ENCODE measurements at regions not wholly inside any gene's neighbourhood (a gene's known extent, or its start where the extent isn't known, plus 50 kb on each side); places are given as distances from the start of the nearest gene placed in this dataset.
A peak's percentile ranks its signal among the peaks of the same experiment; 100 is the strongest.

DNA sequence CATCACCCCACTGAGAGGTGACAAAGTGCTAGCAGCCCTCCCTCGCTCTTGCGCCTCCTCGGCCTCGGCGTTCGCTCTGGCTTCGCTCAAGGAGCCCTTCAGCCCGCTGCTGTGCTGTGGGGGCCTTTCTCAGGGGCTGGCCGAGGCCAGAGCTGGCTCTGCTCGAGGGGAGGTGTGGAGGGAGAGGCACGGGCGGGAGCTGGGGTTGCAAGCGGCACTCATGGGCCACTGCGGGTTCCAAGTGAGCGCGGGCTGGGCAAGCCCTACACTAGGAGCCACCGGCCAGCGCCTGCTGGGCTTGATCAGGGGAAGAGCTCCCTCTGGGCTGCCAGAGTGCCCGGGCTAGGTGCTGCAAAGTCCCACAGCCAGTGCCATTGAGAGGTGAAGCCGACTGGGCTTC lies 964.8 kb upstream of the GJE1 start:
- no peaks in the 10 kb centered on the region for H3F3A ChIP-seq (ENCODE audit: insufficient read depth, low read length)
- no peaks in the 10 kb centered on the region for H3K9me2 ChIP-seq (ENCODE audit: low read depth, low read length)
- H2AFZ ChIP-seq (ENCODE audit: low read length): no peak overlapping the region
- H3K36me3 ChIP-seq (ENCODE audit: insufficient read depth, low read length): no peaks in the 10 kb centered on the region
- H3K4me3 ChIP-seq (ENCODE audit: low read depth, low read length, poor library complexity, severe bottlenecking): no peak overlapping the region
- no peaks in the 10 kb centered on the region for H4K20me1 ChIP-seq (ENCODE audit: insufficient read depth, low read length)
- no peak for TF ChIP-seq EZH2 (IDR thresholded peaks at IDR 0.05; ENCODE audit: borderline replicate concordance, low read length)
- TF ChIP-seq, protein P1, sequence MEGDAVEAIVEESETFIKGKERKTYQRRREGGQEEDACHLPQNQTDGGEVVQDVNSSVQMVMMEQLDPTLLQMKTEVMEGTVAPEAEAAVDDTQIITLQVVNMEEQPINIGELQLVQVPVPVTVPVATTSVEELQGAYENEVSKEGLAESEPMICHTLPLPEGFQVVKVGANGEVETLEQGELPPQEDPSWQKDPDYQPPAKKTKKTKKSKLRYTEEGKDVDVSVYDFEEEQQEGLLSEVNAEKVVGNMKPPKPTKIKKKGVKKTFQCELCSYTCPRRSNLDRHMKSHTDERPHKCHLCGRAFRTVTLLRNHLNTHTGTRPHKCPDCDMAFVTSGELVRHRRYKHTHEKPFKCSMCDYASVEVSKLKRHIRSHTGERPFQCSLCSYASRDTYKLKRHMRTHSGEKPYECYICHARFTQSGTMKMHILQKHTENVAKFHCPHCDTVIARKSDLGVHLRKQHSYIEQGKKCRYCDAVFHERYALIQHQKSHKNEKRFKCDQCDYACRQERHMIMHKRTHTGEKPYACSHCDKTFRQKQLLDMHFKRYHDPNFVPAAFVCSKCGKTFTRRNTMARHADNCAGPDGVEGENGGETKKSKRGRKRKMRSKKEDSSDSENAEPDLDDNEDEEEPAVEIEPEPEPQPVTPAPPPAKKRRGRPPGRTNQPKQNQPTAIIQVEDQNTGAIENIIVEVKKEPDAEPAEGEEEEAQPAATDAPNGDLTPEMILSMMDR (IDR thresholded peaks at IDR 0.05; ENCODE audit: low read length): no peak
- H3K9me3 ChIP-seq (ENCODE audit: low read length): no peaks in the 10 kb centered on the region
- no peak overlapping the region for H3K9ac ChIP-seq (ENCODE audit: low read length)
- H3K27me3 ChIP-seq (ENCODE audit: insufficient read depth, low read length): no peaks in the 10 kb centered on the region
- H3K79me2 ChIP-seq (ENCODE audit: insufficient read depth, low read length): no peaks in the 10 kb centered on the region
- no peak overlapping the region for H3K4me2 ChIP-seq (ENCODE audit: low read length)
- H3K4me1 ChIP-seq (ENCODE audit: insufficient read depth, low read length, severe bottlenecking): no peaks in the 10 kb centered on the region
- H3K27ac ChIP-seq (ENCODE audit: low read depth, low read length, poor library complexity, severe bottlenecking): no peak overlapping the region

DNA sequence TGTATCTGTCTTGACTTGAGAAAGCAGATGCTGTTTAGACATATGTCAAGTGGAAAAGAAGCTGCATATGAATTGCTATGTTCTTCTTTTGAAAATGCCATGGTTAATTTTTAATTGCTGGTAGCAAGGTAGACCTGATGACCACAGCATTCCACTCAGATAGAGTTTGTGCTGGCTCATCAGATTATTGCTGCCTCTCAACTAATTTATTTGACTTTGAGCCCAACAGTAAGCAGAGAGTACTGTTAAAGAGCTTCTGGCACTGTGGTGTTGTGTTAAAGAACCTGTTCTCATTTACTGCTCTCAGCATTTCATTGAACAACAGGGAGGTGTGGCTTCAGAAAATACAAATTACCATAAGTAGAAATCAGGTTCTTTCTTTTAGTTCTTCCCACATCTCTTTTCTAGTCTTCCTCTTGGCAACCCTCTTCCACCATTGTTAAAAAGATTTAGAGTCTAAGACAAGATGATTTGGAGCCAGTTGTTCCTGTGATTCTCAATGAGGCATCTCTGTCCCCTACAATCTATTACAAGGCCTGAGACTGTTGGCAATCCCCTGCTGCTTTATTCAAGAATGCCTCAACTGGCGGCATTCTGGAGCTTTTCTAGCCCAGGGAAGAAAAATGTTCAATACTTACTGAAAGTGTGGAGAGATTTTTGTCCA lies 967.6 kb upstream of the GJE1 start:
- no peaks in the 10 kb centered on the region for H3F3A ChIP-seq (ENCODE audit: insufficient read depth, low read length)
- no peak overlapping the region for H3K27ac ChIP-seq (ENCODE audit: low read depth, low read length, poor library complexity, severe bottlenecking)
- no peaks in the 10 kb centered on the region for H3K36me3 ChIP-seq (ENCODE audit: insufficient read depth, low read length)
- no peaks in the 10 kb centered on the region for H3K9me2 ChIP-seq (ENCODE audit: low read depth, low read length)
- 0 out of 2 replicates have a peak overlapping the region, but pooled peaks have one; percentile 7 for H2AFZ ChIP-seq (ENCODE audit: low read length)
- H3K4me2 ChIP-seq (ENCODE audit: low read length): no peak overlapping the region
- no peak overlapping the region for H3K9ac ChIP-seq (ENCODE audit: low read length)
- no peaks in the 10 kb centered on the region for H3K79me2 ChIP-seq (ENCODE audit: insufficient read depth, low read length)
- no peaks in the 10 kb centered on the region for H3K27me3 ChIP-seq (ENCODE audit: insufficient read depth, low read length)
- no peaks in the 10 kb centered on the region for H4K20me1 ChIP-seq (ENCODE audit: insufficient read depth, low read length)
- H3K4me1 ChIP-seq (ENCODE audit: insufficient read depth, low read length, severe bottlenecking): no peaks in the 10 kb centered on the region
- no peak for TF ChIP-seq EZH2 (IDR thresholded peaks at IDR 0.05; ENCODE audit: borderline replicate concordance, low read length)
- TF ChIP-seq, protein P1 (IDR thresholded peaks at IDR 0.05; ENCODE audit: low read length): no peak
- H3K4me3 ChIP-seq (ENCODE audit: low read depth, low read length, poor library complexity, severe bottlenecking): no peak overlapping the region
- no peaks in the 10 kb centered on the region for H3K9me3 ChIP-seq (ENCODE audit: low read length)

DNA sequence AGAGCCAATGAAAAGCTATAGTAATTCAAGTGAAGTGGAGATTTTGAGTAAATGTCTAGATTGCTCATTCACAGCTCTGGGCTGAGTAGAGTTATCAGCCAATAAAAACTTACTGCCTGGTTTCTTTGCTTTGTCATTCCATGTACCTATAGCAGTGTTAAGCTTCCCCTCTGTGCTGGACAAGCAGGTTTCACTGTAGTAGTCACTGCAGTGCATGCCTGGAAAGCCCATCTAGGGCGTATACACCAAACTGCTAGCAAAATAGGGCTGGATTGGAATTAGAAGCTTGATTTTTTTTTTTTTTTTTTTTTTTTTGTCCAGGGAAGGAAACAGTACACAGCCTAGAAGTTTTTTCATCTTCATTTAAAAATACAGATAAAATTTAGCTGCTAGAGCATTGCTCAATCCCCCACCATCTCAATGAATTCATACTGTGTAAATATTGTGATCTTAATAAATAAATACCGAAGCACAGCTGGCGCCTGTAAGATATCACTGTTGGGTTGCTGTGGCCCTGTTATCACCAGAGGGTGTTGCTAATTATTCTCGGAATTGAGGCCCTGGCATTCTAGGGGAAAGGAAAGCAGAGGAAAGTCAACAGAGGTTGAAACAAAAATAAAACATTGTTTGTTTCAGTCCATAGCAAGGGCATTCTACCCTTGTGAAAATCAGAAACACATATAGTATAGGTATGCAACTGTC lies 968.5 kb upstream of the GJE1 start:
- H3F3A ChIP-seq (ENCODE audit: insufficient read depth, low read length): no peaks in the 10 kb centered on the region
- TF ChIP-seq EZH2 (IDR thresholded peaks at IDR 0.05; ENCODE audit: borderline replicate concordance, low read length): no peak
- TF ChIP-seq, protein P1 (IDR thresholded peaks at IDR 0.05; ENCODE audit: low read length): no peak
- H3K9ac ChIP-seq (ENCODE audit: low read length): no peak overlapping the region
- no peaks in the 10 kb centered on the region for H3K4me1 ChIP-seq (ENCODE audit: insufficient read depth, low read length, severe bottlenecking)
- no peaks in the 10 kb centered on the region for H4K20me1 ChIP-seq (ENCODE audit: insufficient read depth, low read length)
- no peak overlapping the region for H3K4me3 ChIP-seq (ENCODE audit: low read depth, low read length, poor library complexity, severe bottlenecking)
- H3K36me3 ChIP-seq (ENCODE audit: insufficient read depth, low read length): no peaks in the 10 kb centered on the region
- H2AFZ ChIP-seq (ENCODE audit: low read length): no peak overlapping the region
- no peaks in the 10 kb centered on the region for H3K27me3 ChIP-seq (ENCODE audit: insufficient read depth, low read length)
- no peaks in the 10 kb centered on the region for H3K9me3 ChIP-seq (ENCODE audit: low read length)
- no peaks in the 10 kb centered on the region for H3K9me2 ChIP-seq (ENCODE audit: low read depth, low read length)
- H3K4me2 ChIP-seq (ENCODE audit: low read length): no peak overlapping the region
- H3K79me2 ChIP-seq (ENCODE audit: insufficient read depth, low read length): no peaks in the 10 kb centered on the region
- H3K27ac ChIP-seq (ENCODE audit: low read depth, low read length, poor library complexity, severe bottlenecking): no peak overlapping the region
